GM18511 (cell line): ENCODE measurements at regions not wholly inside any gene's neighbourhood (a gene's known extent, or its start where the extent isn't known, plus 50 kb on each side); places are given as distances from the start of the nearest gene placed in this dataset.

Source experiments
- ATAC-seq: cut with Tn5 transposase; IDR thresholded peaks from one replicate; pipeline ENCODE4 v1.9.1; 2021; ENCODE audit warnings: mild to moderate bottlenecking, moderate library complexity; ENCODE audit not compliant: unreplicated experiment

DNA sequence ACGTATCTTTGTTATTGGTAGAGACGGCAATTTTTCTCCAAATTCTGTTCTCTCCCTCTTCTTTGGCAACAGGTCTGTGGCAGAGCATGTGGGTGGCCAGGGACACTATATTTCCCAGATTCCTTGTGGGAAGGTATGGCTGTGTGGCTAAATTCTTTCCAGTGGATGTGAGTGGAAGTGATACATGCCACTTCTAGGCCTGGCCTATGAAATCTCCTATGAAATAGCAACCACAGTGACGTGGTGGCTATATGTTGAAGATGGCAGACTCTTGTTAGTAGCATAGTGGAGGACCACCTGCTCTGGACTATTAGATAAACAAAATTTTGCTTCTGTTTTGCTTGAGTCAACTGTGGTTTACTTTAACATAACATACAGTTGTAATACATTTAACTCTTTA is 243.3 kb downstream of the IL20RB start:
- ATAC-seq, result no peak

DNA sequence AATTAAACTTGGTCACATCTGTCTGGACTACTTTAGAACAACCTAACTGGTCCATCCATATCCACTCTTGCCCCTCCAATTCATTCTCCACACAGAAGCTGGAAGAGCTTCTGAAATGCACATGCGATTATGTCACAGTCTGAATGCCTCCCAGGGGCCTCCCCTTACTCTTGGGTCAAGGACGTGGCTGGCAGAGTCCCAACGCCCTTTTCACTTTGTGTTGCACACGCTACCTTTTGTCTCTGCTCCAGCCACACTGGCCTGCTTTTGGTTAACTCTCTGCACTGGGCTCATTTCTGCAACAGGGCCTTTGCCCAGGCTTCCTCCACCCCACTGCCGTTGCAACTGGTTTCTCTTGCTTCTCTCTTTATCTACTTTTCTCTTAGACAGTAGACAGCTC is 245.2 kb downstream of the IL20RB start:
- ATAC-seq, result no peak

DNA sequence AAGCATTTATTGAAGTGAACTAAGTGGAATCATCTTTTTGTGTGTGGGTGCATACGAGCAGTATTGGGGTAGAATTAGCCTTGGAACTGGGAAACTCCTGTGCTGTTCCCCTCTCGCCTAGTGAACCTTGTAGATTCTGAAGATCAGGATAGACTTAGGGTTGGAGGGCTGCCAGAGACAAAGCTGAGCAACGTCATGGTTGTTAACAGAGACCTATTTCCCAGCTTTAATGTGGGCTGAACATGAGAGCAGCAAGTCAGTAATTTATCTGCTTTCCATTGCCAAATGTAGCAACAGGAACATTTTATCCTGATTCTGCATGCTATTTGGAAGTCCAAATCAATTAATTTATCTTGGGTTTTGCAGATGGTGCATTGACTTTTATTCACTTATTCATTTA is 246.6 kb downstream of the IL20RB start:
- ATAC-seq, result no peak

DNA sequence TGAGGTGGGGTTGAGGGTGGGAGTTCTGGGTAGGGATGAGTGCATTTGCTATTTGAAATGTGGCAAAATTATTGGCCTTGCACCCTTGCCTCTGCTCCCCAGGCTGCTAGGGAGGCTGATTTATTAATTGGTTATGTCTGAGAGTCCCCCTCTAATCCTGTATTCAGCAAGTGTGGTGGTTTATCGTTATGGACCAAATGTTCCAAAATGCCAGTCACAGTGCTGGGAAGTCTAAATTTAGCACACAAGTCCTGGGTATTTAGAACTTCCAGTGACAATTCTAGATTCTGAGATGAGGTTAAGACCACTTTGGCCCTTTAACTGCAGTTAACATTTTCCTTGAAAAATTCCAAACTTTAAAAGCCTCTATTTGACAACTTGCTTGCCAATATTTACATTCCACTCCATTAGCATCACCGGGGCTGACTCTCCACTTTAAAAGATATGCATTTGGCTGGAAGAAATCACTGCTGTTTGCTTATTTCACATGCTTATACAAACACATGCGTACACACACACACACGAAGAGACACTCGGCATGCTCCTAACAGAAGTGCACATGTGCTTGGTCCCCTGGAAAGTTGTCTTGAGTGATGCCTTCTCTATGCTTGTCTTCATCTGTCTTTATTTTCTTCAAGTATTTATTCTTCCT is 247.7 kb downstream of the IL20RB start:
- ATAC-seq, result no peak

DNA sequence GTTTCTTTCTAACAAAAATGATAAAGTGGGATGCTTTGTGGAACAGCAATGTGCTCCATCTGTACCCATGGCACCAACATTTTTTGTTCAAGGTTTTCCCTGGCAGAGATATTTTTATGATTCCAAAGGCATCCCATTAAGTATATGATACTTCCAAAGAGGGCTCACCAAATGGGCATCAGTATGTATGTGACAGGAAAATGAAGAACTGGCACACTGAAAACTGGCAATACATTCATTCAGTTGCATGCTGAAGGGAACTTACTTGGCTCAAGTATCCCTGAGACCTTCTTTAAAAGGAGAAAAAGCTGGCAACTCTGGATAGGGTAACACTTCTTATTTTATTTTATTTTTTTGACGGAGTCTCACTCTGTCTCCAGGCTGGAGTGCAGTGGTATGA is 249.8 kb downstream of the IL20RB start:
- no peak for ATAC-seq

DNA sequence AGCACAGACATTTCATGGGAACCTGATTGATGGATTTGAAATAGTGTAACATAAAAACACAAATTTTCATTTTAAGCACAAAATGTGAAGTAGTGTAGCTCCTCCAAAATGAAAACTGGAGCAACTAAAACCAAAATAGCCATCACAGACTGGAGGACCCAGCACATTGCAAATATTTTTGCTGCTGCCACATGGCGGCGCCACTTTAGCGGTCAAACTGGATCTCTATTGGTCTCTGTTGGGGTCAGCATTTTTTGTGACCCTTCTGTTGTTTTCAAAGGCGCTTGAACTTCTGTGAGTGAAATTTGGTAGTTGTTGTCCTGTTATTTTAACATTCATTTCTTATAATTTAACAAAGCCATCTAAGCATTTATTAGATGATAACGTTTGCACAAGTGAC is 259.9 kb downstream of the IL20RB start:
- no peak for ATAC-seq

DNA sequence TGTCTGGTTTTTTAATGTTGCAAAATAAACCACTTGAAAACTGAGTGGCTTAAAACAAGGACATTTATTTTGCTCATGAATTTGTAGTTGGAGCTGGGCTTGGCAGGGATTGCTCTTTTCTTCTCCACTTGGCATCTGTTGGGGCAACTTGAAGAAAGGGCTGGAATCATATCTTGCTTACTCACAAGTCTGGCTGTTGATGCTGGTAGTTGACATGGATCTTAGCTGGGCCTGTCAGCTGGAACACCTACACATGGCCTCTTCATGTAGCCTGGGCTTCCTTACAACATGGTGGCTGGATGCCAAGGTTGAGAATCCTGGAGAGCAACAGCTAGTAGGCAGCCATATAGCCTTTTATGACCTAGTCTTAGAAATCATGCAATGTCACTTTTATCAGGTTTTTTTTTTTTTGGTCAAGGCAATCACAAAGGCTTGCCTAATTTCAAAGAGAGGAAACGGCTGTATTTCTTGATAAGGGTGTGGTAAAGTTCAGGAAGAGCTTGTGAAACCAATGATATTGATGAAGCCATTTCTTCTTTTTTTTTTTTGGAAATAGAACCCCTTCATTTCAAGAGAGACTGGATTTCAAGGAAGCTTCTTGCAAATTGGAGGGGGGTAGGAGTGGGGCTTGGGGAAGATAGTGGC is 262.1 kb downstream of the IL20RB start:
- no peak for ATAC-seq

DNA sequence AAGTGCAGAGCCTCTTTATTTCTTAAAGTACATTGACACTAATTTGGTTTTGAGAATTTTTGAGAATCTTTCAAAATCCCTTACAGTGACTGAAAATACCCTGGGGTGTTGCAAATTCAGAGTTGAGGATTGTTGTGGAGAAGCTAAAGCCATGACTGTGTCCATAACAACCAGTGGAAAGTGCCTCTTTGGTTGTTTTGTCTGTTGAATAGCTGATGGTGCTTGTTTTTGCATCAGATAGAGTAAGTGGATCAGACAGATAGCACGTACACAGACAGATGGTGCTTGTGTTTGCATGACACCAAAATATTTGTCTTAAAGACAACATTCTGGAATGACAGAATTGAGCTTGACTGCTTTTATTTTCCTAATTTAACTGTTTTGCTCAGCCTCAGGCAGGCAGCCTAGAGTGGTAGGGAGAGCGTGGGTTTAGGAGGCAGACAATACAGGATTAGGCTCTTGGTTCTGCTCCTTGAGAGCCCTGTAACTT is 265.0 kb downstream of the IL20RB start:
- ATAC-seq, result no peak

DNA sequence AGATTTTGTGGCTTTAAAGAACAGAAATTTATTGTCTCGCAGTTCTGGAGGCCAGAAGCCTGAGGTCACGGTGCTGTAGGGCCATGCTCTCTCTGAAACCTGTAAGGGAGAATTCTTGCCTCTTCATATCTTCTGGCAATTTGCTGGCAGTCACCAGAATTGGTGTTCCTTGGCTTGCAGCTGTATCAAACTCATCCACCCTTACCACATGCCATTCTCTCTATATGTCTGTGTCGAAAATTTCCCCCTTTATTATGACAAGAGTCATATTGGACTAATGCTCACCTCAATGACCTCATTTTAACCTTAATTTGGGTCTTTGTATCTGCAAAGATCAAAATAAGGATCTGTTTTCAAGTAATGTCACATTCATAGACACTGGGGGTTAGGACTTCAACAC is 266.7 kb downstream of the IL20RB start:
- ATAC-seq, result no peak

DNA sequence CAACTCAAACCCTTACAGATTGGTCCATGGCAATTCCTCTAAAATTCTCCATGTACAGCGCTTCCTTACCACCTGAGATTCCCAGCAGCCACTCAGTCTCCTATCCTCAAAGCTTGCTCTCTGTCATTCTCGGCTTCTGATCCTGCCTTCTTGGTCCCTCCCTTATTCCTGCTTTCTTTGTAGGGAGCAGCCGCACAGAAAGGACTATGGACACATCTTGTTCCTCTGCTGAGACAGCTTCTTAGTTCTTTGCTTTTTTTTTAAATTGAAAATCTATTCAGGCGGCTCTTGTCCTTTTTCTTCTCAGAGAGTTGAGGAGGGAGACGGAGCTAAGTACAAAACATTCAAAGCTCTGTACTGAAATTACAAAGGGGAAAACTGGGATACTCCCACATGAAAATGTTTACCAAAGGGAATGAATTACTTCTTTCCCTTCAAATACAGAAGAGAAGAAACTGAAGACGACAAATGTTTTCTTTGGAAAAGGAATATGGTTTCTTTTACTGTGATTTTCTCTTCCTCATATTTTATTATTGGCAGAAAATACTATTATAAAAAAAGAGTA is 285.1 kb downstream of the IL20RB start:
- no peak for ATAC-seq

DNA sequence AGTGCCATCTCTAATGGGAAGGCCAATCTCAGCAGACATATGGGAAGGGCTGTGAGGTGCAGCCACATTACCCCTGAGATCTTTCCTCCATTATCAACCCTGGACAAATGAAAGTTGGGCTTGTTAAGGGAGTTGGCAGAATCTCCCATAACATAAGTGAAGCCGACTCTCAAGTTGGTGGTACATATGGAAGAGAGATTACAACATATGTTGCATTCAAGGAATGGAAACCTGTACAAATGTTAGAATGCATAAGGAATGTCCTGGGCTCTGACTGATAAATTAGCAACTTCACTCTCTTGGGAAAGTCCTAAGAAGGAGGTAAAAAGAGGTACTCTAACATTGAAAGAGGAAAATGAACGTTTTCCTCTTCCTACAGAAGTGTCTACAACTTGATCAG is 288.7 kb downstream of the IL20RB start:
- ATAC-seq, result no peak

DNA sequence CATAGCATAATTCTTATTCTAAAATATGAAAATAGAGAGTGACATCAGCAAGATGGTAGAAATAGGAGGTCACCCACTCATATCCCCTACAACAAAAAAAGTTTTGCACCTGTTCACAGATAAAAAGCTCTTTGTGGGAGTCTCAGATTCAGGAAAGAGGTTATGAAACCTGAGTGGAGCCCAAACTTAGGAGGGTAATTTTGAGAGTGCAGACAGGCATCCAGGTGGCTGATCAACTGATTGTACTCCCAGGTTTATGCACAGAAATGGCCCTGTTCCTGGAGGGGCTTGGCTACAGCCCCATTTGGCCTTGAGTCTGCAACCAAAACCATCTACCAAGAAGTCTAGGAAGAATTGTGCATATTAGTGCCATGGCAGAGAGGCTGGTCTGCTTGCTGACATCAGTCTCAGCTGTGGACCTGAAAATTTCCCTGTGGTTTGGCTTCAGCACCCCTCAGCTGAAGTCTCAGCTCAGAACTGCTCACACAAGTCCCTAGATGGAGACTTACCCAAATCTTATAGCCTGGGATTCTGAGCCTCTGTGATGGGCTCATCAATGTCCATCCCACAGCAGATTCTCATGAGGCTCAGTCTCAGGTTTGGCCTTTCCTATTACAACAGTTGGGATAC is 291.6 kb downstream of the IL20RB start:
- peak; percentile 67 for ATAC-seq

DNA sequence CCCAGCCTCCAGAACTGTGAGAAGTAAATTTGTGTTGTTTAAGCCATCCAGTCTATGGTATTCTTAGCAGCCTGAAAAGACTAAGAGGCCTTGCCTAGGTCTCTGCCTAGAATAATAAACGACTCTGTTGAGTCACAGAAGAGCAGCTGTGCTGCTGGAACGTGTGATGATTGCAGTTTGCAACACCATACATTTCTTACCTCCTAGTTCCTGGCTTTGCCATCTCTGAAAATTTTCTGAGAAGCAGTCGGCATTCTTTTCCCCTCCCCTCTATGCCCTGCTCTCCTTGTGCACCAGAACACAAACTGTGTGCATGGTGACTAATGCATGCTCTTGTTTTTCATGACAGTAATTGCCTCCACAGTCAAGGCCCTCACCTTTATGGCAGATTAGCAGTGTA is 301.3 kb downstream of the IL20RB start:
- no peak for ATAC-seq

DNA sequence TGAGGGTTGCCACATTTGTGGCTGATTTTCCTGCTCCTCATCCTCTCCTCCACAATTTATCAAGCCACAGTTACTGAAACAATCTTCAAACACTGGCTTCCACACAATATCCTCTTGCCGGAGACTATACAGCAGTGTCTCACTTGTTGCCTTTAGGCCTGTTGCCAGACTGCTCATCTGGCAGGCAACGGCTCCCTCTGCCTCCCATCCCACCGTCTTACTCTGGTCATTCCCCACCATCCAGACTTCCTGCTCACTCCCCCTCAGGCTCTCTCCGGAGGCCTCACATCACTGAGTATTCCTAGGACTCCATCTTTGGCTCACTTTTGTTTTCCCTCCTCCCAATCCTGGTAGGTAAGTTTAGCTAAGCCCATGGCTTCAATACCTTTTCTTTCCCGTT is 301.9 kb downstream of the IL20RB start:
- no peak for ATAC-seq

DNA sequence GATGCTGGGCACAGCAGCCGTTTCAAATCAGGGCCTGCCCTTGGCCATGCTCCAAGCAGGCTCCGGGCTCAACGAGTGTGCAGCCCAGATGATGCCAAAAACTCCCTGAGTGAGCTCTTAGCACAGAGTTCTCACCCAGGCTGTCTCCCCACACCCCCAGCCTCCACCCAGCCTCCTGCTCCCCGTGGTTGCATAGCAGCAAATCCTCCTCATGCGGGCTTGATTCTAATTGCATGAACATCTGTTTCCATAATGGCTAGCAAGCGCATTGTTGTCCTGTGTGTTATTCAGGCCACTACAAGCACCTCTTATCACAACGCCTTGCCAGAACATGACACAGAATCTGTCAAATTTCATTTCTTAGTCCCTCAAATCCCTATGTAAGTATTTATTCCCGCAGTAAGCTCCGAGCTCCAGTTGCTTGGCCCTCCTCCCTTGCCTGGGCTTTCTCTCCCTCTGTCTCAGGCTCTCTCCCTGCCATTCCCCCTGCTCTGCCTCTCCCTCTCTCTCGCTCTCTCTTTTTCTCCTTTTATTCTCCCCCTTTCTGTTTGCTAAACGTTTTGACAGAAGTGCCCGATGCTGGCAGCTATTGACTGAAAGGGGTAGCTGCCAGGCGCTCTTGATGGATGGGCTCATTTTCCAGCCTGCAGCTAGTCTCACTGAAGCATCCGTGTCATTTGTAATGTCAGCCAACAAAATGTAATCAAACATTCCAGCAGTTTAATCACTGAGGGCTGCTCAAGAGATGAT is 306.5 kb downstream of the IL20RB start:
- no peak for ATAC-seq

DNA sequence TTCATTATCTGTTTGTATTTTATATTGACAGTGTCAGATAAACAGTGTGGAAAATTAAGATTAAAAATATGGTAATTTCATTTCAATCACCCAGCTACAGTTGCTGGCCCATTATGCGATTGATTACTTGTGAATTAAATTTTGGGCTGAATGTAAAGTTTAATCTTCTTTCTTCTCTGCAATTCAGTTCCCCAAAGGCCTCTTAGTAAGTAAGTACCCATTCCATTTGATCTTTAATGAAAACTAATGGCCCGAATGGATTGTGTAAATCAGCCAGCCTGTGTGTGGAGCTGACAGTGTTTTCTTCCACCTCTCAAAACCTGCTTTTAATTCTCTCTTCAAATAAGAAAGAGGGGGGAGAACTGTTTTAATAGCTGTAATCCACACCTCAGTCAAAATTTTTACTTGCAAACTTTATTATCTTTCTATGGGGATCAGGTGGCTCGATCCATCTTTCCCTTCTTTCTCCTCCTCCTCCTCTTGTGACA is 307.1 kb downstream of the IL20RB start:
- ATAC-seq, result no peak

DNA sequence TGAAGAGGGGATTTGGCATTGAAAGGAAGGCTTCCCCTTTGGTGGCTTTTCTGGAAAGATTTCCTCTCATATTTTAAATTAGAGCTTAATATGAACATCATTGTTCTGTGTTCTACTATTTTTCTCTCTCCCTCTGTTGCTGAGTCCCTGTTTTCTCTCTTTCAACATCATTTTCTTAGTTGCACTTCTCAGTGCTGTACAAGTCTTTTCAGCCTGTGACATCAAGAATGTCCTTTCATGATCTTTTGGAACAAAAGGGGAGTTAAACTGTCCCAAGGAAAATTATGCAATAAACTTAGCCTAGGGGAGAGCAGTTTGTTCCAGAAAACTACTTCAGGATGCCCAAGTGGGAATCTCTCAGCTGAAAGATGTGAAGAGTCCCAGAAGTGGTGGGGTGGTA is 325.1 kb downstream of the IL20RB start:
- ATAC-seq, result no peak

DNA sequence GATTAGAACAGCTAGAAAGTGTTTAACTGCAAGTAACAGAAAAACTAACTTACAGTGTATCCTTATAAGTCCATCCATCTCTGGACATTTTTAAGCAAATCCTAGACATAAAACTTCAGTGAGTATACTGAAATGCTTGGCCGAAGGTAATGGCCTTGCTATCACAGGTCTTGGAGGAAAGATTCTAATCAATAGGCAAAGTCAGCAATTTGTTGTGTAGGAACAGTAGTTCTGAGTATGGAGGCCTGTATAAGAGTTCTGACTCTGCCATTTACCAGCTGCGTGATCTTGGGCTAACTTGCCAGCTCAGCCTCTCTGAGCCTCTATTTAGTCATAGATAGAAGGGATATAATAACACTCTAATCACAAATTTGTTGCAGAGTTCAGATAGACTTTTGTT is 328.1 kb downstream of the IL20RB start:
- ATAC-seq, result no peak

DNA sequence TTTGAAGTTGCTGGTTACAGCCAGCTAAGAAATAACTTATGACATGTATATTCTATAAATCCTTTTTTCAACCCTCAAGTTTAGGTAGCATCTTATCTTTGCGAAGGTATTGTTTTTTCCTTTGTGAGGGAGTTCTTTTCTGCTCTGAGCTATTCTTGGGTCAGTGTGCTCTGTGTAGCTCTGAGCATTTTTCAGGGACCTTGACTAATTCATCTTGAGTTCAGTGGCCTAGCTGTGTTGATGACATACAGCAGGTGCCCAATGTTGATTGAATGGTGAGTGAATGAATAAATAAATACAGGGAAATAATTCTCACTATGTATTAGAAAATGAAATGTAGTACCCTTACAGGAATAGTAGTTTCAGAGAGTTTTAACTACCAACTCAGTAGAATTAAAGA is 335.3 kb downstream of the IL20RB start:
- ATAC-seq, result no peak

DNA sequence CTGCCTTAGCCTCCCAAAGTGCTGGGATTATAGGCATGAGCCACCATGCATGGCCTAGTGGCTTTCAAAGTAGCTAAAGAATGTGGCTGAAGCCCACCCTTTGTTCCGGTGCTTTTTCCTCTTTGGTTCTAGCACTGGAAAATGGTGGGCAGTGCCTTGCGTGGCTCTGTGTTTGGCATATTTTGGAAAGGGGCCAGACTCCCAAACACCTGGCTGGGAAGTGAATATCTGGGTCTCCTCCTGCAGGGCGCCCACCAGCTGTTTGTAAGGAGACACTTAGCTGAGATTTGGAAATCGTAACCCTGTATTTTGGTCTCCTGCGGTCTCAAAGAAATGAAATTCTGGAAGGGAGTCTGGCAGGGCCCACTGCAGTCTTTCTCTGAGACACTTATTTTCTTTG is 336.4 kb downstream of the IL20RB start:
- no peak for ATAC-seq

DNA sequence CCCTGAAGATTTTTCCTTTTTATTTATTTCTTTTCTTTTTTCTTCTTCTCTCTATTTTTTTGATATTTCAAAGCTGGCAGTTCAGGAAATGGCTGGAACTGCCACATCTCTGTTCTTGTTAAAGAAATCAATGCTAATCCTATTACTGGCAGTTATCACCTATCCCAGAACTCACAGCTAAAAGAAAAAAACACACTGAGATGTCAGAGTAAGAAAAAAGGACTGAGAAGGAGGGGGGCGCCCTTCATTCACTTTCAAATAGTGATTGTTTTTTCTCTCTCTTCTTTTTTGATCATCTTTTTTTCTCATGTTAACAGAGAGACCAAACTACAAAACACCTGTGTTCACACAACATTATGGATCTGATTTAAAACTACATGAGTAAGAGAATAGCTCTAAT is 337.1 kb downstream of the IL20RB start:
- no peak for ATAC-seq
